BLaER1 (cell line): ENCODE measurements at regions not wholly inside any gene's neighbourhood (a gene's known extent, or its start where the extent isn't known, plus 50 kb on each side); places are given as distances from the start of the nearest gene placed in this dataset.

Experiments
- H3K27ac ChIP-seq: shearing (Covaris generic); formaldehyde crosslinking; 2 replicates; pipeline ENCODE4 v1.8.1; 2022
- H3K27me3 ChIP-seq: shearing (Covaris generic); formaldehyde crosslinking; 2 replicates; pipeline ENCODE4 v1.8.1; 2022
- H3K36me3 ChIP-seq: shearing (Covaris generic); formaldehyde crosslinking; 2 replicates; pipeline ENCODE4 v1.8.1; 2022
- H3K4me1 ChIP-seq: shearing (Covaris generic); formaldehyde crosslinking; 2 replicates; pipeline ENCODE4 v1.8.1; 2022
- H3K4me2 ChIP-seq: shearing (Covaris generic); formaldehyde crosslinking; 2 replicates; pipeline ENCODE4 v1.8.1; 2022
- H3K4me3 ChIP-seq: shearing (Covaris generic); formaldehyde crosslinking; 2 replicates; pipeline ENCODE4 v1.8.1; 2022
- H3K9ac ChIP-seq: shearing (Covaris generic); formaldehyde crosslinking; 2 replicates; pipeline ENCODE4 v1.8.1; 2022
- H3K9me3 ChIP-seq: shearing (Covaris generic); formaldehyde crosslinking; 2 replicates; pipeline ENCODE4 v1.8.1; 2022
- H4K20me1 ChIP-seq: shearing (Covaris generic); formaldehyde crosslinking; 2 replicates; pipeline ENCODE4 v1.8.1; 2022
- Cebpa-rat ChIP-seq: shearing (Covaris generic); IDR thresholded peaks from 2 replicates; pipeline ENCODE4 v1.8.1; 2022

GRCh38 chr2:107363806-107364205 lies 462.9 kb upstream of the RGPD4 start:
- H3K9me3 ChIP-seq, result no peaks in the 10 kb centered on the region
- H3K4me1 ChIP-seq, result no peaks in the 10 kb centered on the region
- no peak overlapping the region for H3K27ac ChIP-seq
- TF ChIP-seq Cebpa-rat, result no peak
- no peaks in the 10 kb centered on the region for H3K27me3 ChIP-seq
- no peak overlapping the region for H3K4me2 ChIP-seq
- no peak overlapping the region for H3K9ac ChIP-seq
- no peaks in the 10 kb centered on the region for H3K36me3 ChIP-seq
- H4K20me1 ChIP-seq, result no peaks in the 10 kb centered on the region
- H3K4me3 ChIP-seq, result no peak overlapping the region

DNA sequence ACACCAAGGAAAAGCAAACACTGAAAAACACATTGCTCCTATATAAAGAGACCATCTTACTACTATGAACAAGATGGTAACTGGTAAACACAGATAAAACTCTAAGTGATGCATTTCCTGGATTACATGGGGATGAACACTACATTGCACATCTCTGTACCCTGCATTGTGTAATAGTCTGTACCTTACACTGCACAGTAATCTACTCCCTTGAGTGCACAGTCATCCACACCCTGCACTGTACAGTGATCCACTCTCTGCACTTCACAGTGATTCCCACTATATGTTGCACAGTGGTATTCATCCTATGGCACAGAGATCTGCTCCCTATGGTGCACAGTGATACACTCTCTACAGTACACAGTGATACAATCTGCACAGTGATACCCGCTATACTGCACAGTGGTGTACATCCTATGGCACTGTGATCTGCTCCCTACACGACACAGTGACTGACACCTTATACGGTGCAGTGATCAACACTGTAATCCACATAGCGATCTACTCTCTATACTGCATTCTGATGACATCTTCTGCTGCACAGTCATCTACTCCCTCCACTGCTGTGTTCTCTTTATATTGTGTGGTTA lies 462.2 kb upstream of the RGPD4 start:
- Histone ChIP-seq H3K9me3 (no peaks in the 10 kb centered on the region), H3K36me3 (no peaks in the 10 kb centered on the region), H3K27ac (no peak overlapping the region), H3K4me3 (no peak overlapping the region), H4K20me1 (no peaks in the 10 kb centered on the region), H3K27me3 (no peaks in the 10 kb centered on the region), H3K9ac (no peak overlapping the region), H3K4me2 (no peak overlapping the region), H3K4me1 (no peaks in the 10 kb centered on the region)
- no peak for TF ChIP-seq Cebpa-rat

GRCh38 chr2:107374249-107374648 lies 452.4 kb upstream of the RGPD4 start:
- no peak overlapping the region for H3K27ac ChIP-seq
- no peak overlapping the region for H3K4me3 ChIP-seq
- H3K4me1 ChIP-seq, result no peaks in the 10 kb centered on the region
- no peaks in the 10 kb centered on the region for H3K9me3 ChIP-seq
- no peaks in the 10 kb centered on the region for H3K27me3 ChIP-seq
- no peak overlapping the region for H3K9ac ChIP-seq
- TF ChIP-seq Cebpa-rat, result no peak
- no peaks in the 10 kb centered on the region for H3K36me3 ChIP-seq
- H3K4me2 ChIP-seq, result no peak overlapping the region
- no peaks in the 10 kb centered on the region for H4K20me1 ChIP-seq

- no peaks in the 10 kb centered on the region for H3K27me3 ChIP-seq
- no peak overlapping the region for H3K4me2 ChIP-seq
- no peak overlapping the region for H3K4me3 ChIP-seq
- no peak overlapping the region for H3K27ac ChIP-seq
- H4K20me1 ChIP-seq, result no peaks in the 10 kb centered on the region
- no peaks in the 10 kb centered on the region for H3K9me3 ChIP-seq
- no peak overlapping the region for H3K9ac ChIP-seq
- no peaks in the 10 kb centered on the region for H3K4me1 ChIP-seq
- TF ChIP-seq Cebpa-rat, result no peak
- no peaks in the 10 kb centered on the region for H3K36me3 ChIP-seq
Measured at GRCh38 chr2:107376909-107377308, 449.8 kb upstream of the RGPD4 start.

DNA sequence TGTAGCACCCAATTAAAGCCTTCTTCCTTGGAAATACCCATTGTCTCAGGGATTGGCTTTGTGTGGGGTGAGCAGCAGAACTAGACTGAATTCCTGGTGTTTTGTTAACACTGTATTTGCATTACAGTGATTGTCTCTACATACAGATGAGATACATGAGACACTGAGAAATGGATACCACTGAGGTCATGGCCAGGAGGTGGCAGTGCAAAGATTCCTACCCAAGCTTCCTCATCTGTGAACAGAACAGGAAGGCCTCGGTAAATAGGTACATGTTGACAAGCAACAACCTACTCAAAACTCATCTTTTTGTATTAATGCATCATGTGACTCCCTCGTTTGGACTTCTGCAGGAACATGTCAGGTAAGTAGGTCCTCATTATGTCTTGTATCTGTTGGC lies 445.8 kb upstream of the RGPD4 start:
- Histone ChIP-seq H3K27ac (no peak overlapping the region), H3K36me3 (no peaks in the 10 kb centered on the region), H4K20me1 (no peaks in the 10 kb centered on the region), H3K4me3 (no peak overlapping the region), H3K4me1 (no peaks in the 10 kb centered on the region), H3K27me3 (no peaks in the 10 kb centered on the region), H3K4me2 (no peak overlapping the region), H3K9me3 (no peaks in the 10 kb centered on the region), H3K9ac (no peak overlapping the region)
- no peak for TF ChIP-seq Cebpa-rat

- H4K20me1 ChIP-seq, result no peaks in the 10 kb centered on the region
- no peaks in the 10 kb centered on the region for H3K4me1 ChIP-seq
- H3K4me3 ChIP-seq, result no peak overlapping the region
- H3K9me3 ChIP-seq, result no peaks in the 10 kb centered on the region
- no peak overlapping the region for H3K9ac ChIP-seq
- H3K36me3 ChIP-seq, result no peaks in the 10 kb centered on the region
- no peak for TF ChIP-seq Cebpa-rat
- H3K27me3 ChIP-seq, result no peaks in the 10 kb centered on the region
- H3K27ac ChIP-seq, result no peak overlapping the region
- H3K4me2 ChIP-seq, result no peak overlapping the region
Measured at GRCh38 chr2:107383691-107384090, 443.0 kb upstream of the RGPD4 start.

DNA sequence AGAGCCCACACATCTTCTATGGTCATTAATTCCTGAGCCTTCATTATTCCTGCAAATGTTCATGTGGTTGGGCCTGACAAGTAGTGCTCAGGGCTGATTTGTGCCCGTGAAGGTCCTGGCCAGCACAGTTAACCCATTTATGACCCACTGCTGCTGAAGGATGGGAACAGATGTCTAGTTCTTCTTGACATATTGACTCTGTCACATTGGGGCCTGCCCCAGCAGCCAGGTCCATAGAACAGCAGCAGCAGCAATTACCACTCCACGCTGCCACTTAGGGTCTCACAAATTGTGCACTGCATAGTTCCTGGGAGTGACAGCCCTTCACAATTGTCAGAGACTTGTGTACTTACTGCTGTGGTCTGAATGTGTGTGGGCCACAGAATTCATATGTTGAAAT lies 442.3 kb upstream of the RGPD4 start:
- Histone ChIP-seq H3K9me3 (no peaks in the 10 kb centered on the region), H3K4me1 (no peaks in the 10 kb centered on the region), H3K27me3 (no peaks in the 10 kb centered on the region), H3K27ac (no peak overlapping the region), H3K4me2 (no peak overlapping the region), H3K36me3 (no peaks in the 10 kb centered on the region), H3K4me3 (no peak overlapping the region), H4K20me1 (no peaks in the 10 kb centered on the region), H3K9ac (no peak overlapping the region)
- no peak for TF ChIP-seq Cebpa-rat

GRCh38 chr2:107385921-107386320 lies 440.8 kb upstream of the RGPD4 start:
- Histone ChIP-seq H3K9ac (no peak overlapping the region), H3K4me1 (no peaks in the 10 kb centered on the region), H3K4me3 (no peak overlapping the region), H3K4me2 (no peak overlapping the region), H3K27me3 (no peaks in the 10 kb centered on the region), H3K36me3 (no peaks in the 10 kb centered on the region), H4K20me1 (no peaks in the 10 kb centered on the region), H3K27ac (no peak overlapping the region), H3K9me3 (no peaks in the 10 kb centered on the region)
- no peak for TF ChIP-seq Cebpa-rat

- Histone ChIP-seq H3K4me2 (no peak overlapping the region), H4K20me1 (no peaks in the 10 kb centered on the region), H3K27me3 (no peaks in the 10 kb centered on the region), H3K4me3 (no peak overlapping the region), H3K36me3 (no peaks in the 10 kb centered on the region), H3K9ac (no peak overlapping the region), H3K9me3 (peaks cover 10% of the 10 kb centered on the region), H3K4me1 (no peaks in the 10 kb centered on the region), H3K27ac (no peak overlapping the region)
- TF ChIP-seq Cebpa-rat, result no peak
Measured at GRCh38 chr2:107392241-107392704, 434.4 kb upstream of the RGPD4 start.

DNA sequence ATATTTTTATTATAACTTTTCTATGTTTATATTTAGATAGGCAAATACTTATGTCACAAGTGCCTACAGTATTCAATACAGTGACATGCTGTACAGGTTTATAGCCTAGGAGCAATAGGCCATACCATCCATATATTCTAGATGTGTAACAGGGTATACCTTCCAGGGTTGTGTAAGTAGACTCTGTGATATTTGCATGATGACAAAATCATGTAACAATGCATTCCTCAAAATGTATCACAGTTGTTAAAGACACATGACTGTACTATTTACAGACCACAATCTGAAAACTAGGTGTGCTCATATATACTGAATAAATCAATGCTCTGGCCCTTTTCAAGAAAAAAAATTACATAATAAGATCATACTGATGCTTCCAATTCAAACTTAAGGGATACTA lies 433.2 kb upstream of the RGPD4 start:
- TF ChIP-seq Cebpa-rat, result no peak

DNA sequence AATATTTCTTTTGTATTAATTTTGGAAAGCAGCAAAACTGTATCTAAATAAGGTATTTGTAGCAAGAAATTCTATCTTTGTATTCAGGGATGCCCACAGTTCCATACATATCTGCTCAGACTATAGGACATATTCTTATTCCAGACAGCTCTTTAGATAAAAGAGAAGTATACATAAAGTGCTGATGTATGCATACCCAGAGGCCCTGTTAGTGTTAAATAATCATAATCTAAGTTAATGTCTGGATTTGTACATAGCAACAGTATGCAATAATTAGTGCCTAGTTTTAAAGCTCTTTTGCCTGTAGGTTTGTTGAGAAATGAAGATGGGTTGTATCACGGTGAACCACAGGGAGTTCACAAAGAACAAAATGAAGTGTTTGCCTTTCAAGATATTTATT lies 428.0 kb upstream of the RGPD4 start:
- Histone ChIP-seq H3K4me3 (no peak overlapping the region), H3K36me3 (no peaks in the 10 kb centered on the region), H3K4me2 (no peak overlapping the region), H4K20me1 (no peaks in the 10 kb centered on the region), H3K4me1 (peaks cover 6% of the 10 kb centered on the region), H3K27me3 (no peaks in the 10 kb centered on the region), H3K27ac (no peak overlapping the region), H3K9me3 (no peaks in the 10 kb centered on the region), H3K9ac (no peak overlapping the region)
- no peak for TF ChIP-seq Cebpa-rat

More for the DNA sequence above, 433.2 kb upstream of the RGPD4 start:
- Histone ChIP-seq H3K27ac (no peak overlapping the region), H3K9ac (no peak overlapping the region), H3K4me2 (no peak overlapping the region), H3K4me3 (no peak overlapping the region), H3K4me1 (no peaks in the 10 kb centered on the region), H3K9me3 (peaks cover 10% of the 10 kb centered on the region), H3K27me3 (no peaks in the 10 kb centered on the region), H4K20me1 (no peaks in the 10 kb centered on the region), H3K36me3 (no peaks in the 10 kb centered on the region)
